Stimulated activated CD8-positive, alpha-beta memory T cell treated with anti-CD3 and anti-CD28 coated beads, Interleukin-15, amount 100 ng/mL, for 48 hours (primary cell): ENCODE measurements at regions not wholly inside any gene's neighbourhood (a gene's known extent, or its start where the extent isn't known, plus 50 kb on each side); places are given as distances from the start of the nearest gene placed in this dataset.
"Not testable (repeated sequence)": the region's sequence is repeated elsewhere in the genome, so short reads cannot be mapped to it uniquely, and the experiment has no call there.

ENCODE experiments used
- DNase-seq, 2 donors: peaks; one replicate each; pipeline ENCODE4 v3.0.0-alpha.2; 2020; ENCODE audit warnings: low read depth in 2 of 2

- no peak for DNase-seq
Measured at GRCh38 chr3:40899286-40899712, 300.0 kb upstream of the CTNNB1 start.

DNA sequence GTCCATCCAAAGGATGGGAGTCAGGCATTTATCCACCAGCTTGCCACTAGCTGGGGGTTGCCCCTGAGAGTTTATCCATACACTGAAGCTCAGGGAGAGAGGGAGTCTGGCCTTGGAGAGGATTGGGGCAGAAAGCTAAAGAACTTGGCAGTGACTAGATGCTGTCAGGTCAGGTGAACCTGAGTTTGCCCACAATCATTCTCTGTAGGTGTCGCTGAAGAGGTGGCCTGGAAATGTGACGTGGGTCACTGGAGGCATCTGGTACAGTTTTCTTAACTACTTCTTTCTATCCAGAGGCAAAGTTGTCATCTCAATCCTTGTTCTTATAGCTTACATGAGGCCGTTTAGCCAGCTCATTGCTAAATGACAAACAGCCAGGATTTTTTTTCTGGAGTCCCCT, 298.0 kb upstream of the CTNNB1 start:
- no peak for DNase-seq

- DNase-seq = no peak
Measured at GRCh38 chr3:40901796-40902195, 297.5 kb upstream of the CTNNB1 start.

GRCh38 chr3:40907907-40908465, 291.3 kb upstream of the CTNNB1 start:
- DNase-seq = not testable (repeated sequence)

GRCh38 chr3:40908612-40909011, 290.7 kb upstream of the CTNNB1 start:
- no peak for DNase-seq

DNA sequence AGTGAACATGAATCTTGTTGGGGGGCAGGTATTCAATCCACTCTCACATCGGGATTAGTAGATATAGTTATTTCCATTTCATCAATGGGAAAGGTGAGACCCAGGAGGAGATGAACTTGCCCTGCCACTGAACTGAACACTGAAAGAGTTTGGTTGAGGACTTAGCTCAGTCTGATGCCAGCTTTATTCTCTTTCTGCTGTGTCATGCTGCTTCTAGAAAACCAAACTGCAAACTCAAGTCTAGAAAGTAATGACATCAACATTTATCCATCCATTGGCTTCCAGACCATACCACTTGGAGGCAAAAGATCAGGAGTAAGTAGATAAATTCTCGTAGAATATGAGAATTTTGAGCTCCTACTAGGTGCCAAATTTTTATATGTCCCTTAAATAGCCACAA, 288.0 kb upstream of the CTNNB1 start:
- DNase-seq = no peak

DNA sequence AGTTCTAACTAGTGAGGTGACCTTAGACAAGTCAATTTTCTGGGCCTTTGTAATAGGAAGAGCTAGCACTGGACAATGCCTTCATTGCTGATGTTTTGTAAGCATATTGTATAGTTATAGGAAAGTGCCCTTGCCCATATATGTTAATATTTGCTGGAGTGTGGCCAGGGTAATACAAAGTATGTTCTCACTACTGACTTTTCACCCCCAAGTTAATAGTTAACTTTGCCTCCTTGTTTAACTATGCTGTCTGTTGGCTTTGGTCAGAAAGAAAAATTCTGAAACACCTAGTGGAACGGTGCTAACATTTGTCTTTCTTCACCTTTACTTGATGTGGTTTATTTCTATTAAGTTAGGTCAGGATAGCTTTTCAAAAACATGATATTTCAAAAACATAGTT, 287.4 kb upstream of the CTNNB1 start:
- no peak for DNase-seq

DNA sequence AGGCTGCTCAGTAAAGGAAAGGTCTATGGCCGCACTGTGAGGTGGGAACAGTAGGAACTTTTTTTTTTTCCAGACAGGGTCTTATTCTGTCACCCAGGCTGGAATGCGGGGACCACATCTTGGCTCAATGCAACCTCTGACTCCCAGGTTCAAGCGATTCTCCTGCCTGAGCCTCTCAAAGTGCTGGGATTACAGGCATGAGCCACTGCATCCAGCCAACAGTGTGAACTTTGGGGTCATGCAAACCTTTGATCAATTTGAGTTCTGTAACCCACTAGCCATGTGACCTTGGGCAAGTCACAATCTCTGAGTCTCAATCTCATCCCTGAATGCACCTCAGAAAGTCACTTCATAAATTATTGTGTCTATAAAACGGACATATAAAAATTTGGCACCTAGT, 286.8 kb upstream of the CTNNB1 start:
- no peak for DNase-seq

DNA sequence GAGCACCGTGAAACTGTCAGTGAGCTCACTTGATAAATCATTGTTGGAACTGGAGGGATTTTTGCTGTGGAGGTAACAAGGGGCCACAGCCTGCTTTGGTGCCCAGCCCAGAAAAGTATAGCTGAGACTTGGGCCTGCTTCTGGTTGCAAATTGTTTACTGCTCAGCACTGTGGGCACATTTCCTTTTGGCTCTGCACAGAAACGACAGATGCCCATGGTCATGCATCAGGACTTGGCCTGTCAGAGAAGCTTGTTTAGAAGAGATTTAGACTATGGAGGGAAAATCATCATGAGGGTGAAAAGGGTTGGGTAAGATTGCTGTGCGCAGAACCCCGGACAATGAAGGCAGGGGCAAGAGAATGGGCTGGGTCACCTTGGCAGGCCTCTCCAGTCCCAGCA, 286.1 kb upstream of the CTNNB1 start:
- no peak for DNase-seq

DNA sequence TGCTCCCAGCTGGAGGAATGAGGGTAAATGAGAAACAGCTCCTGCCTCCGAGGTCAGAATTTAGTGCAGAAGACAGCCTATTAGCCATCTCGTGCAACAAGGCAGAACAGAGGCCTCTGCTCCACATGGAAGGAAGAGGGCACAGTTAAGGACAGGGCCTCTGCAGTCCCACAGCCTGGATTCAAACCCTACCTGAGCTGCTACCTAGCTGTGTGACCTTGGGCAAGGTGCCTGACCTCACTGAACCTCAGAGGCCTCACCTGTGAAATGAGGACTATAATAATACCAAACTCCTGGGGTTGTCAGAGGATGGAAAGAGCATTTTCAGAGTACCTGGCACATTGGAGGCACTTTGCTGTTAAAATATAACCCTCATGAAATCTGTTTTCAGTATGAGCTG, 285.7 kb upstream of the CTNNB1 start:
- DNase-seq = no peak

GRCh38 chr3:40914475-40914874, 284.8 kb upstream of the CTNNB1 start:
- DNase-seq = no peak

- no peak for DNase-seq
Measured at GRCh38 chr3:40915346-40915865, 283.9 kb upstream of the CTNNB1 start.

DNA sequence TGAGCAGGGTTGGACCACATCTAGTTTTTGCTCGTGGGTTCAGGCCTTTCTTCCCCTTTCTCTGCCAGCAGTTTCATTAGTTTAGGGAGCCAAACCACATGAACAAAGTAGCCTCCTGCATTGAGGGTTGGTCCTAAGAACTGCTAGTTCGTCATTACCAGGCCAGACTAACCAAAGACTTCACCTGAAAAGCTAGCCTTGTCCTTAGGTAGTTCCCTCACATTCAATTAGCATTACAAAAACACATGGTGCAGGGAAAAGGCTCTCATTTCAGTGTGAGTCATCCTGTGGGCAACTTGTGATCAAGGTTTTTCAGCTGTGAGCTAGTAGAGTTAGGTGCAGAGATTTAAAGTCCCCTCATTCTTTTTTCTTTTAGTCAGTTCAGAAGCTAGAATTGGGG, 279.3 kb upstream of the CTNNB1 start:
- no peak for DNase-seq

GRCh38 chr3:40921251-40921650, 278.1 kb upstream of the CTNNB1 start:
- DNase-seq = no peak

DNA sequence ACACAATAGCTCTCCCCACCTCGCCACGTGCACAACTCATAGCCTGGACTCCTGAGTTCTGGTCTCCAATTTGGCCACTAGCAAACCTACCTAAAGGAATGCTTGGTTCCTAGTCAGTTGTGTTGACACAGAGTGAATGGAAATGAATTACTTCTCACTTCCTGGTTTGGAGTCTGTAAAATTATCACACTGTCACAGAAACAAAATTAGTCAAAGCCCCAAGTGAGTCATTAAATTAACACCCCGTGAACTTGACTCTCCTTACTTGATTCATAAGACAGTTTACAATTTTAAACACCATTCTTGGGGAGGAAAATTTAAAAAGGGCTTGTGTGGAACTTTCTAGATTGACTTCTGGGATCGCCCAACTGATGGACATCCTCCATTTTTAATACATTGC, 276.2 kb upstream of the CTNNB1 start:
- no peak for DNase-seq

- DNase-seq = no peak
Measured at GRCh38 chr3:40923651-40924050, 275.7 kb upstream of the CTNNB1 start.

DNA sequence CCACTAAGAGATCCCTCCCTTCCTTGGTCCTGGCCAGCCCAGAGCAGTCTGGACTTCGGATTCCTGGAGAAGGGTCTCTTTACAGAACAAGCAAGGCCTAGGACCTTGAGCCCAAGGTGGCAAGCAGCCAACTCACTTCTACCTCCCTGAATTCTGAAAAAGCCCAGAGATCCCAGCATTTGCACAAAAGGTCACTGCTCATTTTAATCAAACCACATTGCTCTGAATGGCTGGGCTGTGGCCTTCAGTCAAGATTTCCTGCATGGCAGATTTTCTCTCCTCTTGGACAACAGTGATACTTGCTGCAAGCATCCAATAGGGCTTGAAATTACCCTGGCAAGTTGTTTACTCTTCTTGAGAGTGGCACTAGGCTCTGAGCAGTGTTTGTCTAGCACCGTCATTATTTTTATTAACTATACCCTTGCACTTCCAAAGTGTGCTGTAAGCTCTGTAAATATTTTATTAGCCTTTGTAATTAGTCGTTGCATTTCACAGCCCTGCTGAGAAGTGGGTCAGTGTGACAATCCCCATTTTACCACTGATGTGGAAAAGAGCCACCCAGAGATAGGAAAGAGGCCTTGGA, 274.7 kb upstream of the CTNNB1 start:
- no peak for DNase-seq

DNA sequence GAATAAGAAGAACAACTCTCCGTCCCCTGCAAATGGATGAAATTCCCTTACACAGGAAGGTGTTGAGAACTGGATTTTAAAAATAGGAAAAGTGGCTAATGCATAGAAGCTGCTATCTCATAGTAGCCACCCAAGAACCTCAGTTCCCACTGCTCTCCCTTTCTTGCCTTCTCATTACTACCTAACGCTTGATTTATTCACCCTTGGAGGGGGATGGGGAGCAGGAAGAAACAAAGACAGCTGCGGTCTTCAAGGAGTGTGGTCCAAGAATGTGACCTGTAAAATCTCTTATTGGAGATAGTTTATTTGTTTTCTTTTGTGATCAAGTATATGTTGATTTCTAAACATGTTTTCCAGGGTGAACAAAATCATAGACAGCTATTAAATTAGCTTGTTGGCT, 274.1 kb upstream of the CTNNB1 start:
- no peak for DNase-seq

DNA sequence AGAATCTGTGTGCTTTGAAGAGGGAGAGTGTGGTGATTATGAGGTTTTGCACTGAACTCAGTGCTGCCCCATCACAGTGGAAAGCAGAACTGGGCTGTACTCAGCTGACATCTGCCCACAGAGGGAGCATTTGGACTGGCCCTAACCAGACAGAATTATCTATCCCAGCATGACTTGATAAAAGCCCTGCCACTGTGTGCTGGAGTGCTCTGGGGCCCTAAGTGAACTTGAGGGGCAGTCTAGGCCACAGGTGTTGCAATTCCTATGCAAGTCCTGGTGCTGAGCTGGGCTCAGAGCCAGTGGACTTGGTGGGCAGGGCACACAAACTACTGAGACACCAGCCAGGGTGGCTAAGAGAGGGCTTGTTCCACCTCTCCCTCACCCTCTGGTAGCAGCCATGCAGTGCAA, 269.2 kb upstream of the CTNNB1 start:
- DNase-seq = no peak

DNA sequence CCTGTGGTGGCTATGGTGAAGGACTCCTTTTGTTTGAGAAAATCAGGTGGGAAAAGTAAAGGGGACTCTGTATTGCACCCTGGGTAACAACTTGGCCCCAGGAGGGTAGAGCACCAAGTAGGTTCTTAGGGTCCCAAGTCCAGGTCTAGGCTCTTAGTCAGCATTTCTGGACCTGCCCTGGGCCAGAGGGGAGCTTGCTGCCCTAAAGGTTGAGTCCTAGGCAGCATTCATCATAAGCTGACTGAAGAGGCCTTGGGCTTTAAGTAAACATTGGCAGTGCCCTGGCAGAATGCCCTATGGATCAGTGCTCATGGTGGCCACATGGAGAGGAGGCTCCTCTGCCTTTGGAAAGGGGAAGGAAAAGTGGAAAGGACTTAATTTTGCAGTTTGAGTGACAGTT, 268.5 kb upstream of the CTNNB1 start:
- DNase-seq = no peak

DNA sequence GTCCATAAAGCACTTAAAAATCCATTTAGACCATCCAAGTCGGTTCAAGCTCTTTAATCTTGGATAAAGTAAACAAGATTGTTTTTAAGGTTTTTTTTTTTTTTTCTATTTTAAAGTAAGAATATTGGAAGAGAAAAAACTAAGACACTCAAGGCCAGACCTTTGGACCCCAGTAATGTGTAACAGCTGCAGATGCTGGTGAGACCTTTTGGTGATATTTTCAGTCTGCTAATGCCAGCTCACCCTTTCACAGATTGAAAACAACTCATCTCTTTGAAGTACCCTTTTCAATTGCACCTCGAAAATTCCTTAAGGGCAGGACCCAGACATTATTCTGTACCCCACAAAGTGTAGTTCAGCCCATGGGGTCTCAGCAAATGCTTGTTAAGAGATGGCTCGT, 260.7 kb upstream of the CTNNB1 start:
- no peak for DNase-seq

DNA sequence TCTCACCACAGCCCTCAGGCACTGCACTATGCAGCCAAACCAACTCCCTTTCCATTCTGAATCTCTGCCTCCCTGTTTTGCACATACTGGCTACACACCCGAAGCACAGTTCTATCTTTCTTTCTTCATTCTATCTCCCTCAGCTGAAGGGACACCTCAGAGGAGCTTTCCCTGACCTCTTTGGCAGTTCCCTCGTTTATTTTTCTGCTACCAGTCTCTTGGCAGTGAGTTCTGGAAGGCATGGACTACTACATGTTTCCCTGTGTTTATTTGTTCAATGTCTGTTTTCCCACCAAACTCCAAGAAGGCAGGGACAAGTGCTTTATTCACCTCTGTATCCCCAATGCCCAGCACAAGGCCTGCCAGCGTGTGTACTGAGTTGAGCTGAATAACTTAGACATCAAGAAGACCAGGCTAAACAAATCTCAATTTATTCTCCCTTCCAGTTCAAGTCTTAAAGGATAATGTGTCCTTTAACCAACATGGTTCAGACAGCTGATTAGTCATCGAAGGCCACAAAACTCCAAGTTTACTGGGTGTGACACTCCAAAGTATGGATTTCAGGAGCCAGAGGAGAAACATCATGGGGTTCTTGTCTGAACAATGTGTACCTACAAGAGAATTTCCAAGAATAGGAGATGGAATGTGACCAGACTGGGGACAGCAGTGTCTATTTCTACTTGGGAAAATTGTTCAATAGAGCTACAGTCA, 260.1 kb upstream of the CTNNB1 start:
- DNase-seq = no peak

DNA sequence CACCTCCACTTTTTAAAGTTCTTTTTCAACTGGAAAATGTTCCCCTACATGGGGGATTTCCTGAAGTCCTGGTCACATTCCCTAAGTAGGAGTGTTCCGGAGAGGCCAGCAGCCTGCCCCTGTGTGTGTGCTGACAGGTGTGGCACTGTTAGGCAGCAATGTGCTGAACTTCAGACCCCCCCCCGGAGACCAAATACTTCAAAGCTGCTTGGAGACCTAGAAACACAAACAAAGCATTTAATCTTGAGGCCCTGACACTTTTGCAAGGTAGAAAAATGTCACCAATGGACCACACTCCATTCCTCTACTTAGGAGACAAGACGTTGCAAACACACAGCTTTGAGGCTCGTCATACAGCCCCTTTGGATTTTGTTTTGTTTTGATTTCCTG, 259.6 kb upstream of the CTNNB1 start:
- DNase-seq = no peak
